ENCODE measurements at regions not wholly inside any gene's neighbourhood (a gene's known extent, or its start where the extent isn't known, plus 50 kb on each side); places are given as distances from the start of the nearest gene placed in this dataset.

- TF ChIP-seq TAF1 (IDR thresholded peaks at IDR 0.05; ENCODE audit: borderline replicate concordance, low read depth, low read length), result no peak
- no peak for TF ChIP-seq POLR2A (IDR thresholded peaks at IDR 0.05; ENCODE audit: low read depth, low read length)
Observed at GRCh38 chr4:181971973-181972372, 271.2 kb upstream of the TENM3 start.
